Astrocyte (in vitro differentiated cells and primary cell): ENCODE measurements at regions not wholly inside any gene's neighbourhood (a gene's known extent, or its start where the extent isn't known, plus 50 kb on each side); places are given as distances from the start of the nearest gene placed in this dataset.

Source experiments
- CTCF ChIP-seq: IDR thresholded peaks from 2 replicates; pipeline ENCODE4 v1.5.1; 2011; ENCODE audit warnings: low read depth, mild to moderate bottlenecking, inconsistent platforms, low read length, moderate library complexity; ENCODE audit not compliant: insufficient read depth
- EZH2 ChIP-seq: IDR thresholded peaks from 2 replicates; pipeline ENCODE4 v1.6.1; 2012; ENCODE audit warnings: mild to moderate bottlenecking, low read length, inconsistent platforms; ENCODE audit not compliant: insufficient read depth

- TF ChIP-seq CTCF (peak; percentile 76), EZH2 (no peak)
These were observed 470.6 kb upstream of the MEX3C start for GRCh38 chr18:51668101-51668500.
